Smooth muscle cell (in vitro differentiated cells): ENCODE measurements at regions not wholly inside any gene's neighbourhood (a gene's known extent, or its start where the extent isn't known, plus 50 kb on each side); places are given as distances from the start of the nearest gene placed in this dataset.

Source experiments
- DNase-seq: peaks from one replicate; lab custom pipeline; 2025; ENCODE audit not compliant: unreplicated experiment; lab: John Stamatoyannopoulos, UW
- H2AFZ ChIP-seq: fragments of 200-600 bp; sonication (generic); 2 replicates; pipeline ENCODE4 v1.6.0; 2016; ENCODE audit warnings: antibody characterized with exemption, low read depth, mild to moderate bottlenecking
- H3F3A ChIP-seq: fragments of 200-600 bp; sonication (generic); 2 replicates; pipeline ENCODE4 v1.6.0; 2017; ENCODE audit warnings: antibody characterized with exemption, low read depth
- H3K27ac ChIP-seq: fragments of 200-600 bp; sonication (generic); 2 replicates; pipeline ENCODE4 v1.5.1; 2016; ENCODE audit warnings: low read depth, mild to moderate bottlenecking
- H3K27me3 ChIP-seq: fragments of 200-600 bp; sonication (generic); 2 replicates; pipeline ENCODE4 v1.6.1; 2016; ENCODE audit warnings: low read depth, mild to moderate bottlenecking
- H3K36me3 ChIP-seq: fragments of 200-600 bp; sonication (generic); 2 replicates; pipeline ENCODE4 v1.5.1; 2016; ENCODE audit warnings: low read depth
- H3K4me1 ChIP-seq: fragments of 200-600 bp; sonication (generic); 2 replicates; pipeline ENCODE4 v1.5.1; 2016; ENCODE audit warnings: low read depth
- H3K4me2 ChIP-seq: fragments of 200-600 bp; sonication (generic); 2 replicates; pipeline ENCODE4 v1.6.0; 2016; ENCODE audit warnings: mild to moderate bottlenecking
- H3K4me3 ChIP-seq: fragments of 200-600 bp; sonication (generic); 2 replicates; pipeline ENCODE4 v1.5.1; 2016; ENCODE audit warnings: mild to moderate bottlenecking
- H3K79me2 ChIP-seq: fragments of 200-600 bp; sonication (generic); 2 replicates; pipeline ENCODE4 v1.6.0; 2016; ENCODE audit warnings: low read depth, mild to moderate bottlenecking
- H3K9ac ChIP-seq: fragments of 200-600 bp; sonication (generic); 2 replicates; pipeline ENCODE4 v1.6.0; 2016; ENCODE audit warnings: low read depth
- H3K9me3 ChIP-seq: fragments of 200-600 bp; sonication (generic); replicated peaks from 2 replicates; pipeline ENCODE4 v1.5.1; 2016; ENCODE audit warnings: low read depth
- H4K20me1 ChIP-seq: fragments of 200-600 bp; sonication (generic); 2 replicates; pipeline ENCODE4 v1.6.0; 2016; ENCODE audit warnings: low read depth
- WGBS: methylation state at CpG from one replicate; pipeline ENCODE4 v1.1.7; 2016; ENCODE audit warnings: low lambda C conversion rate; 5-methylcytosine and 5-hydroxymethylcytosine counted together
- TF ChIP-seq, protein P1 (sequence below): fragments of 200-600 bp; sonication (generic); IDR thresholded peaks from 2 replicates; pipeline ENCODE4 v1.5.1; 2017; ENCODE audit warnings: borderline replicate concordance, mild to moderate bottlenecking, antibody characterized with exemption; ENCODE audit not compliant: insufficient read depth, poor library complexity, severe bottlenecking

- H3K9me3 ChIP-seq, result no peaks in the 10 kb centered on the region
- DNase-seq, result no peak
- H3K27ac ChIP-seq, result no peak overlapping the region
- H3K27me3 ChIP-seq, result no peaks in the 10 kb centered on the region
- no peak overlapping the region for H2AFZ ChIP-seq
- no peaks in the 10 kb centered on the region for H3F3A ChIP-seq
- H4K20me1 ChIP-seq, result no peaks in the 10 kb centered on the region
- no peak overlapping the region for H3K4me3 ChIP-seq
- H3K9ac ChIP-seq, result no peak overlapping the region
- no peaks in the 10 kb centered on the region for H3K36me3 ChIP-seq
- no peak overlapping the region for H3K4me2 ChIP-seq
- WGBS, result 74% methylated on average over 4 of the region's 4 CpGs
- no peaks in the 10 kb centered on the region for H3K4me1 ChIP-seq
- H3K79me2 ChIP-seq, result no peaks in the 10 kb centered on the region
- TF ChIP-seq, protein P1, sequence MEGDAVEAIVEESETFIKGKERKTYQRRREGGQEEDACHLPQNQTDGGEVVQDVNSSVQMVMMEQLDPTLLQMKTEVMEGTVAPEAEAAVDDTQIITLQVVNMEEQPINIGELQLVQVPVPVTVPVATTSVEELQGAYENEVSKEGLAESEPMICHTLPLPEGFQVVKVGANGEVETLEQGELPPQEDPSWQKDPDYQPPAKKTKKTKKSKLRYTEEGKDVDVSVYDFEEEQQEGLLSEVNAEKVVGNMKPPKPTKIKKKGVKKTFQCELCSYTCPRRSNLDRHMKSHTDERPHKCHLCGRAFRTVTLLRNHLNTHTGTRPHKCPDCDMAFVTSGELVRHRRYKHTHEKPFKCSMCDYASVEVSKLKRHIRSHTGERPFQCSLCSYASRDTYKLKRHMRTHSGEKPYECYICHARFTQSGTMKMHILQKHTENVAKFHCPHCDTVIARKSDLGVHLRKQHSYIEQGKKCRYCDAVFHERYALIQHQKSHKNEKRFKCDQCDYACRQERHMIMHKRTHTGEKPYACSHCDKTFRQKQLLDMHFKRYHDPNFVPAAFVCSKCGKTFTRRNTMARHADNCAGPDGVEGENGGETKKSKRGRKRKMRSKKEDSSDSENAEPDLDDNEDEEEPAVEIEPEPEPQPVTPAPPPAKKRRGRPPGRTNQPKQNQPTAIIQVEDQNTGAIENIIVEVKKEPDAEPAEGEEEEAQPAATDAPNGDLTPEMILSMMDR, result no peak
These were observed 158.9 kb upstream of the SP4 start for GRCh38 chr7:21269021-21269420.

DNA sequence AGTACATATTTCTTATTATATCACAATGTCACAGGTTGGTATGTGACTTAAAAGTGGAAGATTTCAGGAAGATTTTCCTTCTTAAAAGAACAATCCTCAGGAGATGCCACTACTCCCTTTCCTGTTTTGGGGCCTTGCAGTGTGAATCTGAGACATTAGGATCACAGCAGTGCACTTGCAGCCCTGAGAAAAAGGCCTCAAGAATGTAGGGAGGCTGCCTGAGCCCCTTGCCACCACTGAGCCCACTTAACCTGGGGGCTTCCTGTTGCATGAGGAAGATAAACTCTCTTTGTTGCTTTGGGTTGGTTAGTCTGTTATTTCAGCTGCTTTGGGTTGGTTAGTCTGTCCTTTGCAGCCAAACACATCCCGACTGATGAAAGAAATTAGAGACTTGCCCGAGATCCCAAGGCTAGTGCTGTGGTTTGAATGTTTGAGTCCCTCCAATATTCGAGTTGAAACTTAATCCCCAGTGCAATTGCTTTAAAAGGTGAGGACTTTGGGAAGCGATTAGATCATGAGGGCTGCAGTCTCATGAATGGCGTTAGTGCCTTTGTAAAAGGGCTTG is 151.3 kb upstream of the SP4 start:
- no peak overlapping the region for H3K9ac ChIP-seq
- no peak for DNase-seq
- H3K4me3 ChIP-seq, result no peak overlapping the region
- no peaks in the 10 kb centered on the region for H3K27me3 ChIP-seq
- no peak overlapping the region for H3K27ac ChIP-seq
- H2AFZ ChIP-seq, result no peak overlapping the region
- no peaks in the 10 kb centered on the region for H3K4me1 ChIP-seq
- no peaks in the 10 kb centered on the region for H3K79me2 ChIP-seq
- TF ChIP-seq, protein P1, result no peak
- no peaks in the 10 kb centered on the region for H4K20me1 ChIP-seq
- H3K36me3 ChIP-seq, result no peaks in the 10 kb centered on the region
- WGBS, result 67% methylated on average over 5 of the region's 5 CpGs
- H3K9me3 ChIP-seq, result no peaks in the 10 kb centered on the region
- H3K4me2 ChIP-seq, result no peak overlapping the region
- H3F3A ChIP-seq, result no peaks in the 10 kb centered on the region

DNA sequence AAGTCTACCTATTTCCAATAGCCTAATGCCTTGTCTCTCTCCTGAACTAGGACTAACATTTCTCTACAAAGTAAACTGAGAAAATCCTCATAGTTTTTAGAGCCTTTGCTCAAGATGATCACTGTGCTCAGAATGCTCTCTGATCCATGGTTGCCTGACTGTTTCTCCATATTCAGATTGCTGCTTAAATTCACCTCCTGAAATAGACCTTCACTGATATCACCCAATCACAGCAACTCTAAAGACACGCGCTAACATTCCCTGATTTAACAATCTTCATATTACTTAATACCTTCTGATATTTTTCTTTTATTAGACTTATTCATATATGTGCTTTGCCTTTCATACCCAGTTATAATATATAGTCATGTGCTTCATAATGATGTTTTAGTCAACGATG is 148.9 kb upstream of the SP4 start:
- H3K79me2 ChIP-seq, result no peaks in the 10 kb centered on the region
- H3F3A ChIP-seq, result no peaks in the 10 kb centered on the region
- 95% methylated on average over 3 of the region's 3 CpGs for WGBS
- H3K27ac ChIP-seq, result no peak overlapping the region
- no peak overlapping the region for H2AFZ ChIP-seq
- no peak for DNase-seq
- no peak overlapping the region for H3K4me3 ChIP-seq
- H3K9me3 ChIP-seq, result no peaks in the 10 kb centered on the region
- H3K4me2 ChIP-seq, result no peak overlapping the region
- no peaks in the 10 kb centered on the region for H3K27me3 ChIP-seq
- H4K20me1 ChIP-seq, result no peaks in the 10 kb centered on the region
- TF ChIP-seq, protein P1, result no peak
- no peaks in the 10 kb centered on the region for H3K4me1 ChIP-seq
- H3K36me3 ChIP-seq, result no peaks in the 10 kb centered on the region
- no peak overlapping the region for H3K9ac ChIP-seq

- Histone ChIP-seq H3F3A (no peaks in the 10 kb centered on the region), H3K4me1 (no peaks in the 10 kb centered on the region), H4K20me1 (no peaks in the 10 kb centered on the region), H3K27me3 (no peaks in the 10 kb centered on the region), H3K27ac (no peak overlapping the region), H3K9me3 (no peaks in the 10 kb centered on the region), H3K36me3 (no peaks in the 10 kb centered on the region), H3K79me2 (no peaks in the 10 kb centered on the region), H3K4me2 (no peak overlapping the region), H2AFZ (no peak overlapping the region), H3K9ac (no peak overlapping the region), H3K4me3 (no peak overlapping the region)
- no peak for DNase-seq
- TF ChIP-seq, protein P1, result no peak
These were observed 146.7 kb upstream of the SP4 start for GRCh38 chr7:21281193-21281592.
